GM18868 (cell line): ENCODE measurements at regions not wholly inside any gene's neighbourhood (a gene's known extent, or its start where the extent isn't known, plus 50 kb on each side); places are given as distances from the start of the nearest gene placed in this dataset.
A peak's percentile ranks its signal among the peaks of the same experiment; 100 is the strongest.

Experiments
- ATAC-seq: cut with Tn5 transposase; IDR thresholded peaks from one replicate; pipeline ENCODE4 v1.9.1; 2021; ENCODE audit warnings: mild to moderate bottlenecking, moderate library complexity; ENCODE audit not compliant: unreplicated experiment

DNA sequence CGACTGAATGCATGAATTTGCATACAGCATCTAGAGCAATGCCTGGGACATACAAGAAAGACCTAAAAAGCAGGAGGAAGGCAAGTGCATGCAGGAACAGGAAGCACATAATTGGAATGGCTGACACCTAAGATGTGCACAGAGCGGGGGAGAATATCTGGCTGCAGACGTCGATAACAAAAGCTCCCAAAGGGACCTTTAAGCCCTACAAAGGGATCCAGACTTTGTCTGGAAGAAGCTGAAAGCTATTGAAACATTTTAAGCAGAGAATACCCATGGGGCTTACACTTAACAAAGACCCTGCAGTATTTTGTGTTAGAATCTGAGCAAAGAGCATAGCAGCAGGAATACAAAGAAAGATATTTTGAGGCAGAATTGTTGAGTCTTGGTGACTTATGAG, 107.4 kb upstream of the CLDN10 start:
- no peak for ATAC-seq

DNA sequence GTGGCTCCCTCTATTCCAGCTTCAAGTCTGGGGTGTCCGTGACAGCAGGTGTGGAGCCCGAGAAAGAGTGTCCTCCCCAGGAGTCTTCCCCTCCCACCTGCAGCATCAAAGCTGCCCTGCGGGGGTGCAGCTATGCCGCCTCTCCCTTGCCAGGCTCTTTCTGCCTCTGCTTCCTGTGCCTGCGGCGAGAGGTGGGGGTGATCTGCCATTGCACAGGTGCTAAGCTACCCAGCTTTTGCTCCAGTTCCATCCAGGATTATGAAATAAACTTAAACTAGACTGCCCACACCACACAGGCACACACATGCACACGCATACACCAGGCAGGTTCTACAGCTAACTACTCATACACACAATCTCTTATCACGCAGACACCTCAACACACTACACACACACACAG, 104.7 kb upstream of the CLDN10 start:
- no peak for ATAC-seq

DNA sequence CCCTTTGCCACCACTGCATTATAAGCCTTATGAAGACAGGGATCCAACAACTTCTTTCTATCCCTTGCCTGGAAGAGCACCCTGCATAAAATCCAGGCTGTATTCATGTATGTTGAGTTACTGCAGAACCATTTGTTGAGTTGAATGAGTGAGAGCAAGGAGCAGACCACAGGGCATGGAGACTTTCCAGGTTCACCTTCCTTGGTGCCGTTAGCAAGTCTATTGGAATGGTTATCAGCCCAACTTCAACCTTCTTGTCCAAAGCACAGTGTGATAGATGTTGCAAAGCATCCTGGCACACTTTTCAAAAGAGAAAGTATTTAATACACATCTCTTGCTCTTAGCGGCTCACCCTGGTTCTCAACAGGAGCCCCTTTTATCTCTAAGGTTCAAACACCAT, 100.9 kb upstream of the CLDN10 start:
- no peak for ATAC-seq

DNA sequence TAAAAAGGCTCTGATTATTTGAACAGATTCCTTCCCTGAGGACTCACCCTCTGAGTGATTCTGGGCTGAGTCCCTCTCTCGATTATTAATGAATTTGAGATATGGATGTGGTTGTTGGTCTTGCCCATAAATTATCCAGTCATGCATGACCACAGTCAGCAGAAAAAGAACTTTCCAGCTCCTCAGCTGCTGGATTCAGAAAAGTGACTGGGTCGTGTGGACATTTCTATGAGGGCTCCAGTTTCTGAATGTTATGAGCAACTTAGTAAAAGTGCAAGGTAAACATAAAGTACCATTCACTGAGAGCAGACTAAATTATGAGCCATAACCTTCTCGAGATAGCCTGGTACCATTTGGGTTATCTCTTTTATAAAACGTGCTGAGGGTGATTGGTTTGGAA, 100.1 kb upstream of the CLDN10 start:
- no peak for ATAC-seq

DNA sequence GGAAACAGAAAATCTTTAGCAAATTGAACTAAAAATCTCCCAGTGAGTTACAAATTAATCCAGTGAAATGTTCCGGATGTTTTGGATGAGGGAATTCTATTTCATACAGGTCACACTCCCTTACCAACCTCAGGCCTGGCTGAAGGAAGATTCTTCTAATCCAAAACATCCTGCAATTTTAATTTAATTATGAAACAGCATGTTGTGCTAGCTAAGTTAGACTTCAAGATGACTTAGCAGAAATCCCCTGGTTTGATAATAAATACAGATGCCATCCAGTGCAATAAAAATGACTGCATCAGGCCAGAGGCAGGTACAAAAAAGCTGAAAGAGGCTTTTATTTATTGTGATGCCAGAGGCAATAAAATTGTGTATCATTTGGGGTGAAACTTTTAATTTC, 96.7 kb upstream of the CLDN10 start:
- ATAC-seq: no peak

DNA sequence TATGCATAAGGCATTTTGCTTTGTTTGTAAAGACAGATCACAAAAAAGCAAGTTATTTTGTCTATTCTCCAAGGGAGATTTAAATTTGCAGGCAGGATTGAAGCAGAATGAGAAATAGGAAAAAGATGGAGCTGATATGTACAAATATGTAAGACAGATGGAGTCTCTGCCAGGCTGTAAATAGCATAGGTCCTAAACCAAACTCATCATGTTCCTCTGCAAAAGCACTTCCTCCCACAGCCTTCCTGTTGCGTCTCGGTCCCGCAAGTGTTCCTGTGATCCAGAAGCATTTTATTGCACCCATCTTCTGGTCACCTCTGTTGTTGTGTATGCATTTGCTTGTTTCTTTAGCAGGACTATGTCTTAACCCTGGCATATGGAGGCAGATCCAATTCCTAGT, 95.7 kb upstream of the CLDN10 start:
- ATAC-seq: no peak

DNA sequence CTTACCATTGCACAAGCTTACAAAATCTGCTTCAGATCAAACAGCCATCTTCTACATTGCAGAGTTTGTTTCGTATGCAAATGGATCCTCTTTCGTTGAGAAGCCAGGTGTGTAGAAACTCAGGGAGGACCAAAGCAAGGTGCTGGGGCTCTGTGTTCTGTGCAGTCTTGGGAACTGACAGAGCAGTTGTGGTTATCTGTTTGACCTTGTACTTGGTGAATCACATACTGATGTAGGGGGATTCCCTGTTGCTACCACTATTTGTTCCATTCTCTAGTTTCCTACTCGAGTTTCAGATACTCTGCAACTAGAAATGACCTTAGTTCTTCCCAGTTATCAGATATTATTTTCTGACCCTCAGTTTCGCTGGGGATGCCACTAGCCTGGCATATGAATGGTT, 95.2 kb upstream of the CLDN10 start:
- peak; percentile 99 for ATAC-seq

DNA sequence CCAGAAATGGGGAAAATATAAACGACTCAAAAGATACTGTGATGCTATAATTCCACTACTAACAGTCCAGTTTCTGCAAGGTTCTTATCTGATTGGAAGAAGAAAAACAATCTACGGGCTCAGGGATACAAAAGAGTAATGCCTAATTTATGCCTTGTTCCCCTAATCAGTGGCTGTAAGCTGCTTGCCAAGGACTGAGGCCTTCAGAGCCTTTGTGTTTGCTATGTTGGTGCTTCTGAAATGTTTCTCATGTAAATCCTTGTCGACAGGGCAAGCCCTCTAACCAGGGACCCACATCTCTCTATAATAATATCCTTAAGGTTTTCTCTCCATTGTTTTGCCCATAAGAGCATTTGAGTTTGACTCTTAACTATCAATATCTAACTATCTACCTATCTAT, 89.7 kb upstream of the CLDN10 start:
- no peak for ATAC-seq

DNA sequence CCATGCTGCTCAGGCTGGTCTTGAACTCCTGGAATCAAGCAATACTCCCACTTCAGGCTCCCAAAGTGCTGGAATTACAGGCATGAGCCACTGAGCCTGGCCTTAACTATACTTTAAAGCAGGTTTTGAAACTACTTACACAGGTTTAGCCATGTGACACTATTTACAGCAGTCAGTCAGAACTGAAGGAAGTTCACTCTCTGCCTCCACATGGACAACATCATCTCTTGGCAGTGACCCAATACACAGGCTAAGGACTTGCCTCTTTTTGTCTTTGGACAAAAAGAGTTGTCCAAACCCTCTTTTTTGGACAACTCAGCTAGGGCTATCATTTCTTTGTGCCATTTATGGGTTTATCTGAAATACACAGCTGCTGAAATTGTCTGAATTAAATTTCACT, 89.0 kb upstream of the CLDN10 start:
- ATAC-seq: no peak

DNA sequence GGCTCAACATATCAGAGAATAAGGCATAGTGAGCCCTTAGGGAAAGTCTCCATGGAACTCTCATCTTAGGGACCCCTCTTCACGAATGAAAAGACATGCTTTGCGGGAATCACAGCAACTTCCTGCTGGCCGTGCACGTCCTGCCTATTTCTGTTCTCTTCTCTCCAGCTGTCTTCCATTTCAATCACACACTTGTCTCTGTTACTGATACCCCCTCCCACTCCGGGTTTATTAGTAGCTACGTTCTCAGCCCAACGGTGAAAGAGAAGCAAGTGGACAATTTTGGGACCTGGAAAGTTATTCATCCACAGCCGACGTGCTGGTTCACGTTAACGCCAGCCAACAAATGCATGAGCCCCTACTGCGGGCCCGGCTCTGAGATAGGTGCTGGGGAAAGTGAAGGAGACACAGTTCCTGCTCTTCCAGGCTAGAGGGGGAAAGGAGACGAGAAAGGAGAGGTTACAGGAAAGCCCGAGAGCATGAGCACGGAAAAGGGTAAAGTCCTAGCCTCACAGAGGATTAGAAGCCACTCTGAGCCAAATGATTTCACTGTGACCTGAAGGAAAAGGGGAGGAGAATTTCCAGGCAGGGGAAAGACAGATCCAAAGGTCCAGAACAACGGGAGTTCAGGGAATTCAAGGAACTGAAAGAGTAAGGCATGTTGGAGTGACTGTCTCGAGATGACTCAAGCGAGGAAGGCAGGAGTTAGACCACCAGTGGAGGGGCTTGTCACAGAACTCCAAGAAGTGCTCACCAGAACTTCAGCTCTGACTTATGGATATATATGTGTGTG, 81.8 kb upstream of the CLDN10 start:
- ATAC-seq: no peak

DNA sequence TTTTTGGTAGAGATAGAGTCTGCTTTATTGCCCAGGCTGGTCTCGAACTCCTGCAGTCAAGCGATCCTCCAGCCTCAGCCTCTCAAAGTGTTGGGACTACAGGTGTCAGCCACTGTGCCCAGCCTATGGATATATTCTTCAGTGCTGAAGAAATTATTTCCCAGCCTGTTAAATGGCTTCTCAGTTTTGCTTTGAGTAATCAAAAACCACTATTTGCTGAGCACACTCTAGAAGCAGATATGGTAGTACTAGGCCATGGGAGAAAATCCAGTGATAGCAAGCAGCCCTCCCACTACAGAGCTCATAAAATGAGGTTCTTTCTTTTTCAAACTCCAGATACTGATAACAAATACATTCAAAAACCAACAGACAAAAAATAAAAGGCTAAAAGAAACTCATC, 80.6 kb upstream of the CLDN10 start:
- peak; percentile 76 for ATAC-seq

DNA sequence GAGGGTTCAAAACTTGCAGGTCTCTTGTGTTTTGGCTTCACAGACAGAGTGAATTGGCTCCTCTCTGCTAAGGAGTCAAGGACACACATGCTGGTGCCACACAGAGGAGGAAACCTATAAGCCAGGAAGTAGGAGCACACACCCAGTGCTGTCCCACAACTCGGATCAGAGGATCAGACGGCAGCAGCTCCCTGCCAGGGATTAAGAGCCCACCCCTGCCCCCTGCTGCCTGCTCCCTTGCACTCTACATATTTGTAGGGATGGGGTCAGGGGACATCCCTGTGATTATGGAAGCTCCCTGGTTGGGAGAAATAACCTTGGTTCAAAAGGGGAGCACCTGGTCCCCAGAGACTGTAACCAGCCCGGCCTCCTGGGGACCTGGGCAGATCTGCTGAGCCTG, 77.5 kb upstream of the CLDN10 start:
- no peak for ATAC-seq

DNA sequence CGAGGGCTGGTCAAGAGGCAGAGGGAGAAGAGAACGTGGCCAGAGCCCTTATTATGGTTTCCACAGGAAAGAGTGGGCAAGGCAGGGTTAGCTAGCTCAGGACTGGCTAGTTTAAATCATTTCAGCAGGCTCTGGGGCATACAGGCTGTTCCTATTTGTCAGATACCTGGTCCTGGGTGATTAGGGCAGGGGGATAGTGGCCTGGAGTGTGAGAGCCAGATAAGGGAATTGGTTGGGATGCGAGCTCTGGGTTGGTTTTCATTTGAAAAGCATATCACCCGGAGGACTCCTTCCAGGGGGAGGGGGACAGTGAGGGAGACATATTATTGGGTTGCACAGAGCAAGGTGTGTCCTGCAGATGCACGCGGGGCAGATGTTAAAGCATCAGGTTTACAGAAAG, 75.3 kb upstream of the CLDN10 start:
- ATAC-seq: no peak

DNA sequence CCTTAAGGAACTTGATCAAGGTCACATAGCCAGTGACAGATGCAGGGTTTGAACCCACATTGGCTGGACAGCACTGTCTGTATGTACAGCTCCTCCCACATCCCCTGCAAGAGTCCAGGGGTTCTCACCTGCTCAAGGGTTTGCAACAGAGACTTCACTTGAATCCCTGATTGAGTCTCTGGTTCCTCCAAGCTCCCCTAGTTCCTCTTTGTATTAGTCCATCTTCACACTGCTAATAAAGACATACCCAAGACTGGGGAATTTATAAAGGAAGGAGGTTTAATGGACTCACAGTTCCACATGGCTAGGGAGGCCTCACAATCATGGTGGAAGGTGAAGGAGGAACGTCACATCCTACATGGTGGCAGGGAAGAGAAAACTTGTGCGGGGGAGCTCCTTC, 72.8 kb upstream of the CLDN10 start:
- ATAC-seq: peak; percentile 30

DNA sequence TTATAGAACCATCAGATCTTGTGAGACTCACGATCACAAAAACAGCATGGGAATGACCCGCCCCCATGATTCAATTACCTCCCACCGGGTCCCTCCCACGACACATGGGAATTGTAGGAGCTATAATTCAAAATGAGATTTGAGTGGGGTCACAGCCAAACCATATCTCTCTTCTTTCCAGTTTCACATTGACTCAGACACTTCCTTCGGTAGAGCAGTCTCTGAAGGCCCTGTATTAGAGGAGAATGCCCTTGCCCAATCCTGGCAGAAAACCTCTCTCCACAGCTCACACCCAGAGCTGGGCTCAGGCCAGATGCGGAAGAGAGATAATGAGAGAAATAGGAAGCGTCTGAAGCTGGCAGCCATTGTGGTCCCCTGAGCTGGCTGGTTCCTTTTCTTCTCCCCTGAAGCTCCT, 72.4 kb upstream of the CLDN10 start:
- ATAC-seq: peak; percentile 75

DNA sequence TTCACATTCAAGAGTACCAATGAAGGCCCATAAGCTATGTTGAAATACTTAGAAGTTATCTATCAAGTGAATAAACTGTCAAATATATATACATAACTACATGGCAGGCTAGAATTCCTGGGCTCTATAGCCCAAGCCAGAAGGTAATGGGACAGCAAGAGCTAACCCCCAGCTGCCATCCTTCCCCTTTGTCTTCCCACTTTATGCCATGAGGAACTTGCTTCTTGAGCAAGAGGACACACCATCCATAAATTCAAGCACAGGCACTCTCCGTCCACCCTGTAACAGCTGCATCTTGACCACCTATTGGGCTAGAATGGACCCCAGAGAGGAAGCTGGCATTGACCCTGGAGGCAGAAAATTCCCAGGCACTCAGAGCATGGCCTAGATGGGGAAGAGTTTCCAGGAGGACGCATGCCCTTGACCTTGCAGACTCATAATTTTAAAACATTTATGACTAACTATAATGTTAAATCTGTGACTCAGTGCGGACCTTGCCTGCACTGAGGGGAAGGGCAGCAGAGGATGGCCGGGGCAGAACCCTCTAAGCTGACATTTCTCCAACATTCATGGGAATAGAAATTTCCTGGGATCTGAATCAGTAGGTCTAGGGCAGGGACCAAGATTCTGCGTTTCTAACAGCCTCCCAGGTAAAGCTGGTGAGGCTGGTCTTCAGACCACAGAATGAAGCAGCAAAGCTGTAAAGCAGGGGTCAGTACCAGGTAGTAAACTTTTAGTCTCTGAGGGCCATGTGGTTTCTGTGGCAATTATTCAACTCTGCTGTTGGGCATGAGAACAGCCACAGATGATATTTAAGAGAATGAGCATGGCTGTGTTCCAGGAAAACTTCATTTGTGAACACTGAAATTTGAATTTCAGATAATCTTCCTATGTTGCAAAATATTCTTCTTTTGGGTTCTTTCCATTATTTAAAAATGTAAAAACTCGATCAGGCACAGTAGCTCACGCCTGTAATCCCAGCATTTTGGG, 71.4 kb upstream of the CLDN10 start:
- ATAC-seq: no peak

DNA sequence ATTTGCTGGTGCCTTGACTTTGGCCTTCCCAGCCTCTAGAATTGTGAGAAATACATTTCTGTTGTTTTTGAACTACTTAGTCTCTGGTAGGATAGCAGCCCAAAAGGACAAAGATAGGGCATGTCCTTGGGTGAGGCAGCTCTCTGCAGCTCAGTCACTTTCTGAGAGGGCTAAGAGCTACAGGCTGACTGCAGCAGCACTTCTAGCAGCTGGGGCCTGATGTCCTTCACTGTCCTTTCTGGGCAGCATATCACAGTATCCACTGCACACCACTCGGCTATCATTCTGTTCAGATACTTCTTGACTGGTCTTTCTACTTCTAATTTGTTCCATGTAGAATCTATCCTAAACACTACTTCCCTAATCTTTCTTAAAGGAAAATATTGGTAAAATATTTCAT, 68.5 kb upstream of the CLDN10 start:
- no peak for ATAC-seq

DNA sequence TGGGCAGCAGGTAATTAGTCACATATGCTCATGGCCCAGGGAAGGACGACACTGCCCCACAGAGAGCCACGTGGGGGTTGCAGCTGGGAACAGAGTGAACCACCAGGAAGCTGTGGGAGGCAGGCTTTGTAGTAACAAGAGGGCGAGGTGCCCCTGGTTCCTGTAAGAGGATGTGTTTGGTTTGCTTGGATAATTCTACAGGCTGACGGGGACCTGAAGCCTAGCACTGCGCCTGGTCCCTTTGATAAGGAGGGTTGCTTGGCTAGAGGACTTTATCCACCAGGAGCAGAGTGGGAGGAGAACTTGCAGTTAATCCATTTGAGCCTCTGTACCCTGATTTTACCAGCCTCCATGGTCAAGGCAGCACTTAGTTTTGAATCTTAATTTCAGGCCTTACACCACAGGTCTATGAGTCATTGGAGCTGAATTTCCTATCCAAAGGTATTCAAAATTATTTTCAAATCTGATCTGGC, 67.4 kb upstream of the CLDN10 start:
- no peak for ATAC-seq

DNA sequence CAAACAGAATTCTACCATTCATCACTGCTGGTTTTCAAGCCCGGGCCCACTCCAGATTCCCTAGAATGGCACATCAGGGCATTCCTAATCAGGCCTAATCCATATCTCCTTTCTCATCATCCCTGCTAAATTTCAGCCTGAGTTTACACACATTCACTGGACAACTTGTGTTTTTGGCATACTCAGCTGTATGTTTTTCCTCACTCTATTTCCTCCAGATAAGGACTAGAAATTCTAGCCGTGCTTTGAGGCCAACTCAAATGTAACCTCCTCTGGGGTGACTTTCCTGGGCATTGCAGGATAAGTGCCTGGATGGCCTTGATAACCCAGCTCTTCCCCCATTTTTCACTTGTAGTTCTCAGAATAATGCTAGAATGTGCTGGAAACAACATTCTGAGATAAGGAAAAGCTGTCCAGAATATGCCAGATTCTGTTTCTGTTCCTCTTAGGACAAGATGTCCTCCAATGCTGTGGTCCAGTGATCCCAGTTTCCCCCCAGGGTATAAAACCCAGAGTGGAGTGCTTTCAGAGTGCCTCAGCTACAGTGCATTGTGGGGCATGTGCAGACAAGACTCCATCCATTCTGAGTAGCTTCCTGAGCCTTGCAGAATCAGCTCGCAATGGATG, 66.9 kb upstream of the CLDN10 start:
- ATAC-seq: no peak

DNA sequence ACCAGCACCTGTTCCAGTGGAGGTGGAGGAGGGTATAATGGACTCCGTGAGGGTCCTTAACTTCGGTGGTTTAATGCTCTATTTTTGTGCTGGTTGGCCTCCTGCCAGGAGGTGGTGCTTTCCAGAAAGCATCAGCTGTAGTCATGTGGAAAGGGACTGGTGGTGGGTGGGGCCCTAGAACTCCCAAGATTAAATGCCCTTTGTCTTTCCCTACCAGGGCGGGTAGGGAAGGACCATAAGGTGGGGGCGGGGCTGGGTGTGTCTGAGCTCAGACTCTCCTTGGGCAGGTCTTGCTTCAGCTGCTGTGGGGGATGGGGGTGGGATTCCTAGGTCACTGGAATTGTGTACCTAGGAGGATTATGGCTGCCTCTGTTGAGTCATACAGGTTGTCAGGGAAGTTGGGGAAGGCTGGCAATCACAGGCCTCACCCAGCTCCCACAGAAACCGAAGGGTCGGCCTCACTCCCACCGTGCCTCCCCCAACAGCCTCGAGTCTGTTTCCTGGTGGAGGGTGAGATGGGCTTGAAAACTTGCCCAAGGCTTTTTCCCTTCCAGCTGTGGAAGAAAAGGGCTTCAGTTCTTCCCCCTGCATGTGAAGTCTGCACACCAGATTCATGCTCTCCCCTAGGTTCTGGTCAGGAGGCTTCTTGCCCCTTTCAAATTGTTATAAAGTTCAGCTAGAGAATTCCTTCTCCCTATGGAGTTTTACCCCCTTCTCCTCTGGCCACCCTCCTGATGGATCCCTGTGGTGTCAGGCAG, 60.3 kb upstream of the CLDN10 start:
- ATAC-seq: no peak
